Activated CD8-positive, alpha-beta T cell treated with anti-CD3 and anti-CD28 coated beads for 36 hours (primary cell): ENCODE measurements at regions not wholly inside any gene's neighbourhood (a gene's known extent, or its start where the extent isn't known, plus 50 kb on each side); places are given as distances from the start of the nearest gene placed in this dataset.

Experiments
- ATAC-seq: fragments of 200-7000 bp; cut with Tn5 transposase; one replicate; pipeline ENCODE4 v1.10.0; 2021; ENCODE audit warnings: mild to moderate bottlenecking, moderate library complexity
- CTCF ChIA-PET: fragments of 350-600 bp; sonication (Branson Sonifier 250); formaldehyde crosslinking; loops from one replicate; lab custom pipeline; 2021; ENCODE audit warnings: antibody characterized with exemption; lab: Charles Lee
- POLR2A ChIA-PET: fragments of 350-600 bp; sonication (Branson Sonifier 250); formaldehyde crosslinking; loops from one replicate; lab custom pipeline; 2021; ENCODE audit warnings: antibody characterized with exemption; lab: Charles Lee
- DNase-seq: peaks from one replicate; pipeline ENCODE4 v3.0.0-alpha.2; 2020
- H3K27ac Mint-ChIP-seq: one replicate; pipeline ENCODE4 v1.8.0; 2021; ENCODE audit warnings: mild to moderate bottlenecking, mixed read lengths
- H3K27me3 Mint-ChIP-seq: one replicate; pipeline ENCODE4 v1.8.0; 2021; ENCODE audit warnings: mixed read lengths
- H3K36me3 Mint-ChIP-seq: one replicate; pipeline ENCODE4 v1.8.0; 2021; ENCODE audit warnings: low read depth, mixed read lengths
- H3K4me1 Mint-ChIP-seq: one replicate; pipeline ENCODE4 v1.8.0; 2021; ENCODE audit warnings: low read depth, mixed read lengths
- H3K4me3 Mint-ChIP-seq: one replicate; pipeline ENCODE4 v1.8.0; 2021; ENCODE audit warnings: mild to moderate bottlenecking, moderate library complexity, mixed read lengths
- H3K9me3 Mint-ChIP-seq: one replicate; pipeline ENCODE4 v1.8.0; 2021; ENCODE audit warnings: mixed read lengths
- CTCF ChIP-seq: fragments of 200-600 bp; IDR thresholded peaks from one replicate; pipeline ENCODE4 v1.8.0; 2022; ENCODE audit warnings: antibody characterized with exemption, mild to moderate bottlenecking
- intact Hi-C: fragments of 100-400 bp; cut with micrococcal nuclease; formaldehyde crosslinking; loops from one replicate; pipeline ENCODE4 v1.10.0; 2022

GRCh38 chr12:27186022-27186839 is 57.9 kb upstream of the STK38L start:
- Mint-ChIP-seq H3K4me3 (no peak overlapping the region), H3K4me1 (peaks cover 19% of the 10 kb centered on the region), H3K9me3 (no peaks in the 10 kb centered on the region), H3K27ac (no peak overlapping the region), H3K27me3 (no peaks in the 10 kb centered on the region), H3K36me3 (no peaks in the 10 kb centered on the region)
- CTCF ChIA-PET, result interaction anchor here (0.7 to 1.5 kb wide), 2 partner anchors 50 to 52 kb away, joined by 3 to 4 read pairs; no protein-coding TSS in a partner anchor
- DNase-seq (no peak), ATAC-seq (no peak)
- TF ChIP-seq CTCF, result no peak
- POLR2A ChIA-PET, result interaction anchor here (1.0 to 1.6 kb wide), 3 partner anchors 26 to 94 kb away, joined by 3 to 6 read pairs (median 3); no protein-coding TSS in a partner anchor
- intact Hi-C loops, result no loop called here

GRCh38 chr12:27187697-27188096 is 56.4 kb upstream of the STK38L start:
- no peak overlapping the region for H3K27ac Mint-ChIP-seq
- TF ChIP-seq CTCF, result no peak
- no peaks in the 10 kb centered on the region for H3K27me3 Mint-ChIP-seq
- H3K9me3 Mint-ChIP-seq, result no peaks in the 10 kb centered on the region
- H3K4me1 Mint-ChIP-seq, result peaks cover 16% of the 10 kb centered on the region
- H3K36me3 Mint-ChIP-seq, result no peaks in the 10 kb centered on the region
- H3K4me3 Mint-ChIP-seq, result no peak overlapping the region
- CTCF ChIA-PET, result no interaction called here
- ATAC-seq (no peak), DNase-seq (no peak)
- POLR2A ChIA-PET, result interaction anchor here (0.5 to 0.6 kb wide), 2 partner anchors 37 to 85 kb away, joined by 3 read pairs; no protein-coding TSS in a partner anchor
- intact Hi-C loops, result no loop called here

- DNase-seq, result no peak
- no peaks in the 10 kb centered on the region for H3K27me3 Mint-ChIP-seq
- H3K36me3 Mint-ChIP-seq, result no peaks in the 10 kb centered on the region
- H3K4me1 Mint-ChIP-seq, result peaks cover 9% of the 10 kb centered on the region
- CTCF ChIA-PET, result interaction anchor here (0.7 to 1.0 kb wide), 2 partner anchors 30 to 306 kb away, joined by 3 read pairs; no protein-coding TSS in a partner anchor
- H3K27ac Mint-ChIP-seq, result no peak overlapping the region
- POLR2A ChIA-PET, result no interaction called here
- TF ChIP-seq CTCF, result no peak
- no peak for ATAC-seq
- no peak overlapping the region for H3K4me3 Mint-ChIP-seq
- no peaks in the 10 kb centered on the region for H3K9me3 Mint-ChIP-seq
- intact Hi-C loops, result no loop called here
Measured at GRCh38 chr12:27190761-27191160, 53.3 kb upstream of the STK38L start.

- no peaks in the 10 kb centered on the region for H3K36me3 Mint-ChIP-seq
- no peak overlapping the region for H3K27ac Mint-ChIP-seq
- TF ChIP-seq CTCF, result no peak
- ATAC-seq (no peak), DNase-seq (no peak)
- no peaks in the 10 kb centered on the region for H3K27me3 Mint-ChIP-seq
- H3K4me3 Mint-ChIP-seq, result no peak overlapping the region
- POLR2A ChIA-PET, result no interaction called here
- CTCF ChIA-PET, result no interaction called here
- peaks cover under 1% of the 10 kb centered on the region for H3K4me1 Mint-ChIP-seq
- no peaks in the 10 kb centered on the region for H3K9me3 Mint-ChIP-seq
- intact Hi-C loops, result no loop called here
Measured at GRCh38 chr12:27191531-27191930, 52.6 kb upstream of the STK38L start.

GRCh38 chr12:27192118-27192802 is 51.8 kb upstream of the STK38L start:
- ChIA-PET CTCF (no interaction called here), POLR2A (interaction anchor here (0.8 kb wide), 1 partner anchor 8 kb away, joined by 3 read pairs; no protein-coding TSS in a partner anchor)
- ATAC-seq, result no peak

More at GRCh38 chr12:27192118-27192802, 51.8 kb upstream of the STK38L start:
- intact Hi-C loops, result no loop called here
- DNase-seq, result no peak
- no peaks in the 10 kb centered on the region for H3K27me3 Mint-ChIP-seq
- H3K36me3 Mint-ChIP-seq, result no peaks in the 10 kb centered on the region
- TF ChIP-seq CTCF, result no peak
- no peaks in the 10 kb centered on the region for H3K9me3 Mint-ChIP-seq
- no peak overlapping the region for H3K4me3 Mint-ChIP-seq
- no peak overlapping the region for H3K27ac Mint-ChIP-seq
- no peaks in the 10 kb centered on the region for H3K4me1 Mint-ChIP-seq
